Prostate gland (tissue), 2 donors: ENCODE measurements at regions not wholly inside any gene's neighbourhood (a gene's known extent, or its start where the extent isn't known, plus 50 kb on each side); places are given as distances from the start of the nearest gene placed in this dataset.

Source experiments
- CTCF ChIP-seq, 4 experiments: fragments of 200-600 bp in 2 of 4; fragments of 450-650 bp in 2 of 4; sonication (generic) in 2 of 4; IDR thresholded peaks; 1 replicate in 3 of 4; 2 replicates in 1 of 4; pipeline ENCODE4 v1.5.1; 2016 to 2019; ENCODE audit warnings: antibody characterized with exemption in 4 of 4, mild to moderate bottlenecking in 2 of 4, moderate library complexity in 2 of 4
- POLR2A ChIP-seq: fragments of 450-650 bp; IDR thresholded peaks from one replicate; pipeline ENCODE4 v1.6.1; 2016; ENCODE audit warnings: antibody characterized with exemption, mild to moderate bottlenecking
- POLR2AphosphoS5 ChIP-seq: sonication (generic); formaldehyde crosslinking; IDR thresholded peaks from one replicate; pipeline ENCODE4 v1.6.1; 2017; ENCODE audit warnings: antibody characterized with exemption

- no peak for TF ChIP-seq CTCF (IDR thresholded peaks at IDR 0.05)
- no peak for TF ChIP-seq POLR2AphosphoS5
- no peak for TF ChIP-seq POLR2A
Measured at GRCh38 chr15:93213281-93213680, 124.3 kb upstream of the RGMA start.
